HEK293 (cell line): ENCODE measurements at regions not wholly inside any gene's neighbourhood (a gene's known extent, or its start where the extent isn't known, plus 50 kb on each side); places are given as distances from the start of the nearest gene placed in this dataset.

ENCODE experiments used
- CTCF ChIP-seq: fragments of 450-650 bp; formaldehyde crosslinking; IDR thresholded peaks from 2 replicates; pipeline ENCODE4 v1.5.1; 2016; ENCODE audit warnings: missing biosample characterization, missing genetic modification characterization
- GFI1B ChIP-seq: fragments of 450-650 bp; formaldehyde crosslinking; IDR thresholded peaks from 2 replicates; pipeline ENCODE4 v1.5.1; 2016; ENCODE audit warnings: missing biosample characterization, missing genetic modification characterization
- HOXC10 ChIP-seq: sonication (generic); formaldehyde crosslinking; IDR thresholded peaks from 2 replicates; pipeline ENCODE4 v1.8.1; 2023; ENCODE audit warnings: mild to moderate bottlenecking, missing genetic modification reagents
- TRIM28 ChIP-seq: IDR thresholded peaks from 2 replicates; pipeline ENCODE4 v1.6.1; 2011; ENCODE audit warnings: low read length, control low read depth, borderline replicate concordance
- ZBTB44 ChIP-seq: fragments of 450-650 bp; IDR thresholded peaks from 2 replicates; pipeline ENCODE4 v1.5.1; 2018; ENCODE audit warnings: missing biosample characterization, mild to moderate bottlenecking, missing genetic modification characterization
- ZNF18 ChIP-seq: fragments of 450-650 bp; formaldehyde crosslinking; IDR thresholded peaks from 2 replicates; pipeline ENCODE4 v1.5.1; 2016; ENCODE audit warnings: missing biosample characterization, missing genetic modification characterization
- ZNF23 ChIP-seq: fragments of 450-650 bp; formaldehyde crosslinking; IDR thresholded peaks from 2 replicates; pipeline ENCODE4 v1.5.1; 2016; ENCODE audit warnings: missing biosample characterization, missing genetic modification characterization, borderline replicate concordance
- ZNF266 ChIP-seq: fragments of 450-650 bp; formaldehyde crosslinking; IDR thresholded peaks from 2 replicates; pipeline ENCODE4 v1.5.1; 2016; ENCODE audit warnings: missing biosample characterization, missing genetic modification characterization, low read depth
- ZNF324 ChIP-seq: fragments of 450-650 bp; formaldehyde crosslinking; IDR thresholded peaks from 2 replicates; pipeline ENCODE4 v1.5.1; 2016; ENCODE audit warnings: missing biosample characterization, missing genetic modification characterization

- TF ChIP-seq CTCF (tag by site-specific recombination) (no peak), ZNF23 (no peak), ZBTB44 (no peak), TRIM28 (no peak), ZNF18 (tag by site-specific recombination) (no peak), HOXC10 (CRISPR knock-in tag) (no peak), GFI1B (no peak), ZNF324 (tag by site-specific recombination) (no peak), ZNF266 (tag by site-specific recombination) (no peak)
Observed at GRCh38 chrX:93422693-93423092, 250.7 kb downstream of the NAP1L3 start.
